ENCODE measurements at regions not wholly inside any gene's neighbourhood (a gene's known extent, or its start where the extent isn't known, plus 50 kb on each side); places are given as distances from the start of the nearest gene placed in this dataset.
"Not testable (repeated sequence)": the region's sequence is repeated elsewhere in the genome, so short reads cannot be mapped to it uniquely, and the experiment has no call there.

DNA sequence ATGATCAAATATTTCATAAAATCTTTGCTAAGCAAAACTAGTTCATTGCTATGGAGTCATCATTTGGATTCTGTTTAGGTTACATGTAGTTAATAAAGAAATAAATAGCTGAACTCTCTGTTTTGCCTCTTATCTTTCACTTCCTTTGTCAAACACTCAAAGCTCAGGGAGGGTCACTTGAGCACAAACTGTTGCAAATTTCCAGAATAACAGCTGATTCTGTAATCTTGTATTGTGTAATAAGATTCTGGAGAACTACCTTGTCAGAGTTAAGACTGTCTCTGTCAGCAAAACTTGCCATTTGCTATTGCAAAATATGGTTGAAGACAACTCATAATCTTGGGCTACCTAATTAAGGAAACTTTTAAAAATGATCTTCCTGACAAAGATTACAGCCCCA lies 182.0 kb upstream of the MOCS2 start:
- no peak overlapping the region for H3K4me3 ChIP-seq (ENCODE audit: low read depth, low read length)
- no peak for TF ChIP-seq CTCF (IDR thresholded peaks at IDR 0.05; ENCODE audit: low read depth, low read length)

- TF ChIP-seq CTCF (IDR thresholded peaks at IDR 0.05; ENCODE audit: low read depth, low read length) = no peak
- H3K4me3 ChIP-seq (ENCODE audit: low read depth, low read length) = no peak overlapping the region
Measured at GRCh38 chr5:53298841-53299240, 181.6 kb upstream of the FST start.

- no peak overlapping the region for H3K4me3 ChIP-seq (ENCODE audit: low read depth, low read length)
- no peak for TF ChIP-seq CTCF (IDR thresholded peaks at IDR 0.05; ENCODE audit: low read depth, low read length)
Measured at GRCh38 chr5:53302529-53302928, 177.9 kb upstream of the FST start.

- H3K4me3 ChIP-seq (ENCODE audit: low read depth, low read length) = no peak overlapping the region
- no peak for TF ChIP-seq CTCF (IDR thresholded peaks at IDR 0.05; ENCODE audit: low read depth, low read length)
Measured at GRCh38 chr5:53303105-53303504, 177.3 kb upstream of the FST start.

DNA sequence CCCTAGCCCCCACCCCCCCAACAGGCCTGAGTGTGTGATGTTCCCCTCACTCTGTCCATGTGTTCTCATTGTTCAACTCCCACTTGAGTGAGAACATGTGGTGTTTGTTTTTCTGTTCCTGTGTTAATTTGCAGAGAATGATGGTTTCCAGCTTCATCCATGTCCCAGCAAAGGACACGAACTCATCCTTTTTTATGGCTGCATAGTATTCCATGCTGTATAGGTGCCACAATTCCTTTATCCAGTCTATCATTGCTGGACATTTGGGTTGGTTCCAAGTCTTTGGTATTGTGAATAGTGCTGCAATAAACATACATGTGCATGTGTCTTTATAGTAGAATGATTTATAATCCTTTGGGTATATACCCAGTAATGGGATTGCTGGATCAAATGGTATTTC lies 175.1 kb upstream of the FST start:
- not testable (repeated sequence) for H3K4me3 ChIP-seq (ENCODE audit: low read depth, low read length)

DNA sequence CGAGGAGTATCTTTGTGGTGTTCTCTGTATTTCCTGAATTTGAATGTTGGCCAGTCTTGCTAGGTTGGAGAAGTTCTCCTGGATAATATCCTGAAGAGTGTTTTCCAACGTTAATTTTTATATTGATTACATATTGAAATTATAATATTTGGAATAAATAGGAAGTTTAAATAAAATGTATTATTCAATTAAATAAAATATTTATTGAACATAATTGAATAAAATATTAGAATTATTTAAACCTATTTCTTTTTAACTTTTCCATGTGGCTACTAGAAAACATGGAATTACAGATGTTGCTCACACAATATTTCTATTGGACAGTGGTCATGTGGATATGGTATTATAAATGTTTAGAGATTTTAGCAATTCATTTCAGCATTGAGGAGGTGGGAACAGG lies 170.8 kb upstream of the FST start:
- H3K4me3 ChIP-seq (ENCODE audit: low read depth, low read length) = no peak overlapping the region
- no peak for TF ChIP-seq CTCF (IDR thresholded peaks at IDR 0.05; ENCODE audit: low read depth, low read length)

DNA sequence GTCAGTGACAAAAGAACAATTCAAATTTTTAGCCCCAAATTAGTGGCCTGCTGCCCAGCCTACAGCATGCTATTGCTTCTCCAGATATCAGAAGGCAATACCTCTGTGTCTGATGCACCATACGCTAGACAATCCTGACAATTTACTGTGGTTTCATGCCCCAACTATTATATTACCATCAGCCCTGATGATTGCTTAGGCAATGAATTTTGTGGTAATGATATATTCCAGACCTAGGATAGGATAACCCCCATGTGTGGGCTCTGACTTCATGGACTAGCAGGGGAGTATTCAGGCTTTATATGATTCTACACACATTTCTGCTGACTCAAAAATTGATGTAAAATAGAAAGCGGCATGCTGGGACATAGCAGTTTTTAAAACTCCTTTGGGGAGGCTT lies 168.7 kb upstream of the FST start:
- H3K4me3 ChIP-seq (ENCODE audit: low read depth, low read length) = no peak overlapping the region
- no peak for TF ChIP-seq CTCF (IDR thresholded peaks at IDR 0.05; ENCODE audit: low read depth, low read length)

DNA sequence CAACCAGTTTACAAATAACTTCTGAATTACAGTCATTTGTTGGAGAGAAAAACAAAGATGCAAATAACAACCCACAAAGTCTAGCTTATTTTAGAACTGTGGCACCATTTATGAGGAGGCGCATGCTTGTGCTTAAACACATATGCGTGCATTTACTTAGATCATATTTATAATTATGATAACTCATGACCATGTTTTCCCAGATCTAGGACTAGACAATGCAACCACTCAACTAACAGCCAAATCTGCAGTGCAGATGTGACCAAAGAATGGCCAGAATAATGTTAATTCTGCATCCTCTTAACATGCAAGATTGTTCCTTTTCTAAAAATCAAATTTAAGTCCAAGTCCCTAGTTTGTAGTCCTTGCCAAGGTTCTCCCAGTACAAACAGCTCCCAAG lies 167.3 kb upstream of the FST start:
- no peak overlapping the region for H3K4me3 ChIP-seq (ENCODE audit: low read depth, low read length)
- TF ChIP-seq CTCF (IDR thresholded peaks at IDR 0.05; ENCODE audit: low read depth, low read length) = no peak
